Mammary epithelial cell (primary cell): ENCODE measurements at regions not wholly inside any gene's neighbourhood (a gene's known extent, or its start where the extent isn't known, plus 50 kb on each side); places are given as distances from the start of the nearest gene placed in this dataset.

Experiments
- EZH2 ChIP-seq: IDR thresholded peaks from 2 replicates; pipeline ENCODE4 v1.6.1; 2012; ENCODE audit warnings: low read length, inconsistent platforms, borderline replicate concordance
- TF ChIP-seq, protein P1 (sequence below), 2 donors: IDR thresholded peaks in 1 of 2; conservative IDR thresholded peaks in 1 of 2; 2 replicates each; pipeline ENCODE4 v1.5.1; 2011 to 2012; ENCODE audit warnings: inconsistent platforms in 2 of 2, low read length in 2 of 2, mild to moderate bottlenecking in 2 of 2, control low read depth in 1 of 2, low read depth in 1 of 2; ENCODE audit not compliant: insufficient read depth in 1 of 2; ENCODE audit errors: extremely low read depth in 1 of 2

DNA sequence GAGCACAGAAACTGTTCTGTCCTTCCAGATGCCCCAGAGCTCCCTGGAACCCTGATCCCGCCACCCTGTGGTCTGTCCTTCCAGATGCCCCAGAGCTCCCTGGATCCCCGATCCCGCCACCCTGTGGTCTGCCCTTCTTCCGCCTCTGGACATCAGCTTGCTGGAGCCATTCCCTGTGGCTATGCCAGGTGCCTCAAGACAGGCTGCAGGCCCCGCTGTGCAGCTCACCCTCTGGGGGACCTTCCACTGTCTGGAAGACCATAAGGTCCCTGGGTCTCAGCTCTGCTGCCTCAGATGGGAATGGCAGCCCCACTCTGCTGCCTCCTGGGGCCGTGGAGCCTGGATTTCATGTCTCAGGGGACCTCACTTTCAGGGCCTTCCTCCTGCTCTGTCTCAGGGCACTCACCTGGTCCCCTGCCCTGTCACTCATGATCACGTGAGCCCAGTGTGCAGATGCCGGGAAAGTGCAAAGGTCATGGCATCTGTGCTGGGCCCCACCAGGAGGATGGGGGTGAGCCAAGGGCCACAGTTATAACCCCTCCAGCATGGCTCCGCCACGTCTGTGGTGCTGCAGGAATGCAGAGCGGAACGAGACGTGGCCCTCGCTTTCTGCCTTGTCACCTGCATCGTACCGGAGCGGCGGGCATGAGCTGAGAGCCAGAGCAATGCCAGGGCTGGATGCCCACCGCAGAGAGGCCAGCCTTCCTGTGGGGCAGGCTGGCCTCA is 1520.7 kb downstream of the BRD1 start:
- TF ChIP-seq, protein P1, sequence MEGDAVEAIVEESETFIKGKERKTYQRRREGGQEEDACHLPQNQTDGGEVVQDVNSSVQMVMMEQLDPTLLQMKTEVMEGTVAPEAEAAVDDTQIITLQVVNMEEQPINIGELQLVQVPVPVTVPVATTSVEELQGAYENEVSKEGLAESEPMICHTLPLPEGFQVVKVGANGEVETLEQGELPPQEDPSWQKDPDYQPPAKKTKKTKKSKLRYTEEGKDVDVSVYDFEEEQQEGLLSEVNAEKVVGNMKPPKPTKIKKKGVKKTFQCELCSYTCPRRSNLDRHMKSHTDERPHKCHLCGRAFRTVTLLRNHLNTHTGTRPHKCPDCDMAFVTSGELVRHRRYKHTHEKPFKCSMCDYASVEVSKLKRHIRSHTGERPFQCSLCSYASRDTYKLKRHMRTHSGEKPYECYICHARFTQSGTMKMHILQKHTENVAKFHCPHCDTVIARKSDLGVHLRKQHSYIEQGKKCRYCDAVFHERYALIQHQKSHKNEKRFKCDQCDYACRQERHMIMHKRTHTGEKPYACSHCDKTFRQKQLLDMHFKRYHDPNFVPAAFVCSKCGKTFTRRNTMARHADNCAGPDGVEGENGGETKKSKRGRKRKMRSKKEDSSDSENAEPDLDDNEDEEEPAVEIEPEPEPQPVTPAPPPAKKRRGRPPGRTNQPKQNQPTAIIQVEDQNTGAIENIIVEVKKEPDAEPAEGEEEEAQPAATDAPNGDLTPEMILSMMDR (conservative IDR thresholded peaks at IDR 0.05 in 1 of 2, IDR thresholded peaks at IDR 0.05 in 1 of 2; ENCODE audit: extremely low read depth in 1 of 2, insufficient read depth in 1 of 2, low read depth in 1 of 2, low read length in 2 of 2) = no peak
- TF ChIP-seq EZH2 = no peak
